ENCODE measurements at regions not wholly inside any gene's neighbourhood (a gene's known extent, or its start where the extent isn't known, plus 50 kb on each side); places are given as distances from the start of the nearest gene placed in this dataset.
"Not testable (repeated sequence)": the region's sequence is repeated elsewhere in the genome, so short reads cannot be mapped to it uniquely, and the experiment has no call there.

DNA sequence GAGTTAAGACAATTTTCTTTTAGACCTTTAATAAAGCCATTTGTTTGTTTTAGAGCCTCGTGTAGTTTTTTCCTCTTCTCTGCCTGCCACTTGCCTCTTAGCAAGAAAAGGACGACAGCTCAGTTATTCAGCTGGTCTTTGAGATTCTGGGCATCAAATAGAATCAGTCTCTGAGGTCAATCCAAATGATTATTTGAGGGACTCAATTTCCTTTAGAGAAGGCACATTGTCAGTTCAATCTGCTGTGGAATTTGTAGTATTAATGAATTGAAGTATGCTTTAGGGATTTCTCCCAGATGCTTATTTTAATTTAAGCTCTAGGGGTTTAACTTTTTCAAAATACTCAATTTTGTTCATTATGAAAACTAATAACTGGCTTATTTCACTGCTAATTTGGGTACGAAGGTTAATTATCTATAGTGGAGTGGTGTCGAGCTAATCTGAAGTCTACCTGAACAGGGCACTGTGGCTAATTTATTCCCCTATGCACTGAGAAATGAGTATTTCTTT, 841.2 kb upstream of the AUTS2 start:
- DNase-seq (ENCODE audit: low spot score) = no peak

DNA sequence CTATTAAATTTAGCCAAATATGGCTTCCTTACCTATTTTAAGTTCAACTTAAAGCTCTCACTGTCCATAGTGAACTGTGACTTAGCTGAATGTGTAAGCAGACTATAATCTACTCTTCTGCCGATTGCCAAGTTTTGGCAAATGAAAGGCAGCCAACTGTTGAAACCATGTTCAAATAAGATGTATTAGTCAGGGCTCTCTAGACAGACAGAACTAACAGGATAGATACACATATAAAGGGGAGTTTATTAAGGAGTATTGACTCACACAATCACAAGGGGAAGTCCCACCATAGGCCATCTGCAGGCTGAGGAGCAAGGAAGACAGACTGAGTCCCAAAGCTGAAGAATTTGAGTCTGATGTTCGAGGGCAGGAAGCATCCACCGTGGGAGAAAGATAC, 837.7 kb upstream of the AUTS2 start:
- DNase-seq (ENCODE audit: low spot score) = no peak

DNA sequence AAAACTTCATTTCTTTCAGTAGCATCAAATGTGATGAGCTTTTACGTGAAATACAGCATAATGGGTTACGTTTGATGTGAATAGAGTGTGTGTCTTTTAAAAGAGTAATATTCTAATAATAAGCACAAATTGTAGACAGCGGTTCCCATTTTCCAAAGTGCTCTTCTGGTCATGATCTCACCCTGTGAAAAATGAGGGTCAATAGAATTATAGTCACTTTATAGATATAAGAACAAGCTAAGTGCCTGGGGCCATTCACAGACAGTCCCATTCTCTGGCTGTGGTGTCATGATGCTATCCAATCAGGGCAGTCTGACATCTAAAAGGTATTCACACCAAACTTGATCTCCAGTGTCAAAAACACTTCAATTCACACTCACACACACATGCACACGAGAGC, 830.8 kb upstream of the AUTS2 start:
- no peak for DNase-seq (ENCODE audit: low spot score)

DNA sequence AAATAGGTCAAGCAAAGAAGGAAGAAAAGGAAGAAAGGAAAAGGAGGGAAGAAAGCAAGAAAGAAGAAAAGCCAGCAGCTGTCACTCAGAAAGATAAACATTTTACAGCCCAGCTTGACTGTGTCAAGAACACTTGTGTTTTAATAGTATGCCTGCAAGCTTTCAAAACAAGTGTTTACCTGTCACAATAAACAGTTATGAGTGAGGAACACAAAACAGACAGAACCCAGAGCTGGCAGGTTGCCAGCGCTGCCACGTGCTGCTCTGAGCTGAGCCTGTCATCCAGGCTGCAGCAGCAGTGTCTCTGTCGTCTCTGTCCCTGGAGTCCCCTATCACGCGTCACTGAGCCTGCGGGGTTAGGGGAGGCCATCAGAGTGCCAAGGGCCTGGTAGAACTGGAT, 827.6 kb upstream of the AUTS2 start:
- peak; percentile 21 for DNase-seq (ENCODE audit: low spot score)

DNA sequence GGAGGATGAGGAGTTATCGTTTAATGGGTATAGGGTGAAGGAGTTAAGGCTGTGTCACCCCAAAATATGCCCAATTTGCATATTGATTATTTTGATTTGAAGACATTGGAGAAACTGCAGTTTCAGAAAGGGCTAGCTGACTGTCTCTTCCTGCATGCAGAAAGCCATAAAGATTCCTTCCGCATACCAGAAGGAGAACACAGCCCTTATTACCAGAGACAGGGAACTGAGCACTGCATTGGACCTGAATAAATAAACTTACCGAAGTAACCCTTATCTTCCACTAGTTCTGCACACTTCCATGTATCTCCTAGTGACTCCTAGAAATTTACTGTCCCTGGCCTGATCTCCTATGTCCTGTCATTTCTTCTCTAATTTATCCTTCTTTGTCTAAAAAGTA, 821.9 kb upstream of the AUTS2 start:
- peak; percentile 25 for DNase-seq (ENCODE audit: low spot score)

DNA sequence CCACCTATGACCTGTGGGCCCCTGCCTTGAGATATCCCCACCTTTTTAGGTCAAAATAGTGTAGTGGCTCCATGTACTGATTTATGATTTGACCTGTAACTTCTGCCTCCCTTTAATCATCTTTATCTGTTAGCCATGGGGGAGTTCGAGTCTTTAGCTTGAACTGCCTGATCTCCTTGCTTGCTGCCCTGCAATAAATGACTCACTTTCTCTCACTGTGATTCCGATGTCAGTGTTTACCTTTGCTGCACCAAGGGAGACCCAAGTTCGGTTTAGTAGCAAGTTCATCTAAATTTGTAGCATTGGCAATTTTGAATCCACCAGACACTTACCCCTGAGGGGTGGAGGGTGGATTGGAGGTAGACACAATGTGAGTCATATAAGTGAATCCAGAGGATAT, 814.6 kb upstream of the AUTS2 start:
- no peak for DNase-seq (ENCODE audit: low spot score)

DNA sequence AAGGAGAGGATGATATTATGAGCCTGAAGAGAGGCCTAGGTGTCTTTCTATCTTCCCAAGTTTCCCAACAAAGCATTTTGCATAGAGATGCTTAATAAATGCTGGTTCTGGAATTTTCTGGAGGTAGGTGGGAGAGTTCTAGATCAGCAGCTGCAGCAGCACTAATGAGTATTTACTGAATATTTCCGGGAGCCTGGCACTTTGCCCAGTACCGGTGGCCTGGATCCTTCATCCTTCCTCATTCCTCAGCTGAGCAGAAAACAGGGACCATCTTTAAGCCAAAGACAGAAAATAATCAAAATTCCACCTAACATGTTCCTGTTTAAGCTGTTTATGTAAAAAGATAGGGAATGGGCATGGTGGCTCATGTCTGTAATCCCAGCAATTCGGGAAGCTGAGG, 813.2 kb upstream of the AUTS2 start:
- DNase-seq (ENCODE audit: low spot score) = peak; percentile 11

DNA sequence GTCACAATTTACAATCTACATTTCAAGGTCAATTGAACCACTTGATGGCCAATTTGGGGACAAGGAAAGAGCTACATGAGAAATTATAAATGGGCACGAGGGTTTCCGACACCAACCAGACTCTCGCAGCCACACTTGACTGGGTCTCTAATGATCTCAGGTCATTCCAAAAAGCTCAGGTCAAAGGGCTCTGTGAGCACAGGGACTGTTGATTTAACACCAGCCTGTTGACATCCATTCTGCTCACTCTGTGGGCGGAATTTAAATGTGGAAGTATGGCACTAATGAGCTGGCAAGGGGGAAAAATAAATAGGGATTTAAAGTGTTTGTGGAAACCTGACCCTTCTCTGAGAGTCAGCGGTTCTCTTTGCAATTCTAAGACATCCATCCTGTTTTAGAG, 810.7 kb upstream of the AUTS2 start:
- DNase-seq (ENCODE audit: low spot score) = no peak

DNA sequence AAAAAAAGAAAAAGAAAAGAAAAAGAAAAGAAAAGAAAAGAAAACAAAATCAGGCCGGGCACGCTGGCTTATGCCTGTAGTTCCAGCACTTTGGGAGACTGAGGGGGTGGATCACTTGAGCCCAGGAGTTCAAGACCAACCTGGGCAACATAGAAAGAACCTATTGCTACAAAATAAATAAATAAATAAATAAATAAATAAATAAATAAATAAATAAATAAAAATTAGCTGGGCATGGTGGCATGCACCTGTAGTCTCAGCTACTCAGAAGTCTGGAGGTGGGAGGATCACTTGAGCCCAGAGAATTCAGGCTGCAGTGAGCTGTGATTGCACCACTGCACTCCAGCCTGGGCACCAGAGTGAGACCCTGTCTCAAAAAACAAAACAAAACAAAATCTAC, 809.7 kb upstream of the AUTS2 start:
- DNase-seq (ENCODE audit: low spot score) = not testable (repeated sequence)

DNA sequence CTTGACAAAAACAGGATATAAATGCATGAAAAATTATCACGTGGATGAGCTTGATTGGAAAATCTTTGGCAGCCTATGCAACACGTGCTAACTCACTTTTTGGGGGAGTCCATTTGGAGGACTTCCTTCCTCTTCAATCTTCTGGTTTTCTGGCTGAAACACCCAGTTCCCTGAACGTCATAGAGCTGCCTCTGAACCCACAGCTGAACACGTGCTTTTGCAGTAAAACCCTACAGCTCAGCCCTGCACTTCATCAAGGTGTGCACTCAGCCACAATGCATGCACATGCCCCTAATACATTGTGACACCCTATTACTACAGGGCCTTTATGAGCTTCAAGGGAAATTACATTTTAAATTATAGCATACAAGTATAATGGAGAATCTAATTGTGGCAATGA, 808.7 kb upstream of the AUTS2 start:
- no peak for DNase-seq (ENCODE audit: low spot score)

DNA sequence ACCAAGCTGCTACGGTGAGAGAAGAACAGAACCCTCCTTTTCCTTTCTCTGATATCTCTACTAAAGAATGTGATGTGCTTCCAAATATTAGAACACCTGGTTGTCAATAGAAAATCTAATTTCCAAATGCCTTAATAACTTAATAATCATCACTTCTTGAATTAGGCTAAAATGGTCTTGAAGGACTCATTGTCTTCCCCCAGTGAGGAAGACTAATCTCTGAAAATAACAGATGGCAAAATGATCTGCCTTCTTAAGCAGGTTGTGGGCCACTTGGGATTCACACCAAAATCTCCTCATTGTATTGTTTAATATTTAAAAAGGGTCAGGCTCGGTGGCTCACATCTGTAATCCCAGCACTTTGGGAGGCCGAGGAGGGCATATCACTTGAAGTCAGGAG, 805.9 kb upstream of the AUTS2 start:
- no peak for DNase-seq (ENCODE audit: low spot score)

DNA sequence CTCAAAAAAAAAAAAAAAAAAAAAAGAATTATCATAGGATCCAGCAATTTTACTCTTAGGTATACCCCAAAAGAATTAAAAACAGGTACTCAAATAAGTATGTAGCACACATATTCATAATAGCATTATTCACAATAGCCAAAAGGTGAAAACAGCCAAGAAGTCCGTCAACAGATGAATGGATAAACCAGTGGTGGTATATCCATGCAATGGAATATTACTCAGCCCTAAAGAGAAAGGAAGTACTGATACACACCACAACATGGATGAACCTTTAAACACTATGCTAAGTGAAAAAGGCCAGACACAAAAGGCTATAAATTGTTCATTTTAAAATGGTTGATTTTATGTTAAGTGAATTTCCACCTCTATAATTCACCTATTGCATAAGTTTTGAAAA, 804.8 kb upstream of the AUTS2 start:
- no peak for DNase-seq (ENCODE audit: low spot score)

DNA sequence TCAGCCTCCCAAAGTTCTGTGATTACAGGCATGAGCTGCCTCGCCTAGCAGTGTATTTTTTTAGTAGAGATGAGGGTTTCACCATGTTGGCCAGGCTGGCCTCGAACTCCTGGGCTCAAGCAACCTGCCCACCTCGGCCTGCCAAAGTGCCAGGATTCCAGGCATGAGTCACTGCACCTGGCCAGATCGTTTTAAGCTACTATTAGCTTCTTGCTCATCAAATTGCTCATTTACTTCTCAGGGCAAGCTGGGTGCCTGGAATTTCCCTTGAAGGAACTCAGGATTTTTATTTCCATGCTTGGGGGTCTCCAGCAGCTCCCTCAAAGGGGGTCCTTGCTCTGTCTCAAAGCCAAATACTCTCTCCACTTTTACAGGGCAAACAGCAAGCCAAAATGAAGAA, 798.0 kb upstream of the AUTS2 start:
- DNase-seq (ENCODE audit: low spot score) = no peak

DNA sequence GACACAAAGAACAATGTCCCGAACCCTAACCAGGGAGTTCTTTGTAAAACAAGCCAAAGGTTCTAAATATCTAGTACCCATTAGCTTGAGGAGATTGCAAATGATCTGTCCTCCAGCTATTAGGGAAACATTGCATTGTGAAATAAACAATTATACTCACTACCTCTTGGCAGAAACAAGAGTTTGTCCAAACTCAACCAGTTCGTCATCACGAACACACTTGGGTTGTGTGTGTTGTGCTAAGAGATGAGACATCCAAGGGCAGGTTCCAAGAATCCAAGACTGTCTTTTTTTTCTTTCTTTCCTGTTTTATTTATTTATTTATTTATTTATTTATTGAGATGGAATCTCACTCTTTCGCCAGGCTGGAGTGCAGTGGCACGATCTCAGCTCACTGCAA, 793.1 kb upstream of the AUTS2 start:
- peak; percentile 20 for DNase-seq (ENCODE audit: low spot score)

DNA sequence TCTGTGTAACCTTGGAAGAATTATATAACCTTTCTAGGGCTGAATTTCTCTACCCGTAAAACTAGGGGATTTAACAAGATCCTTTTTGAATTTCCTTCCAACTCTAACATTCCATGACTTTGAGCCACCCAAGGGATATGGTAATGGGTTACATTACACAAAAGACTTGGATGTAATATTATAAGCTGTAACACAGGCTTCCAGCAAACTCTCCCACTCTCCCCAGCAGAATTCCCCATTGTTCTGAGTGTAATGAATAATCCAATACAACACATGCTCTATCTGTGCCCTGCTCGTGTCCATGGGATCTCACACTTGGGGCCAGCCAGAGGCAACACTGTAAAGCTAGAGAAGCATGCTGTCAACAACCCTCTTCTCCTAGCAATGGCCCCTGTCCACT, 790.6 kb upstream of the AUTS2 start:
- DNase-seq (ENCODE audit: low spot score) = no peak

DNA sequence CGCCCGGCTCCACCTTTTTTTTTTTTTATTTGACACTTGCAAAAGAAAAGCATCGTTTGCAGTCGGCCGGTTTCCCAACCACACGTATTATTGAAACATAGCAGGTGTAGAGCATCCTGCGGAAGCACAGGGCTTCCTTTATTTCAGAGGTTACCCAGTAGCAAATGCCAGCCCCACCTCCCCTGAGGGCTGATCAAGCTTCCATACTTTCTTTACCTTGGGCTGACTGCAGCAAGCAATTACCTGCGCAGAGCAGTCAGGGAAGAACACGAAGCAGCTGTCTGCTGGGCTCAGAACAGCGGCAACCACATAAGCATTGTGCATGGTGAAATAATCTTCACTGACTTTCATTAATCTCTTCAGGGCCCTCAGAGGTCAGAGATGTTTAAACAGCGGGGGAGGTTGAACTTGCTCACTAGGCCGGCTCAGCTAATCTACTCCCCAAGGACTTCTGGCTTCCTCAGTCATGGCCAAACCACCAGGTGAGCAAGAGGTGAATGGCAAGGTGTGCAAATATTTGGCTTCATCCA, 784.7 kb upstream of the AUTS2 start:
- no peak for DNase-seq (ENCODE audit: low spot score)

DNA sequence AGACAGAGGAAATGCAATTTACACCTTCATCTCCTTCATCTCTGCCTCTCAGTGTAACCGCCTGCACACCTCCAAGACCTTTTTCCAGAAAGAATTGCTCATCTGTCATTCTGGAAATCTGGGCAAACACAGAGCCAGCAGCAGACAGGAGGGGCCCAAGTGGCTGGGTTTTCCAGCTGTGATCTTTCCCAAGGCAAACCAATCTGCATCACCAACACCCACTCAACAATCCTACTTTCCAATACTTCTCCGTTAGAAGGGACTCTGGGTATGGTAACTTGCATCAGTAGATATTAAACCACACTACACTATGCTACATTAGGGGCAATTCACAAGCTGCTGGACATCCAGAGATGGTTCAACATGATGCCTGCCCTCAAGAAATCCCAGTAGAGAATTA, 781.8 kb upstream of the AUTS2 start:
- DNase-seq (ENCODE audit: low spot score) = no peak

DNA sequence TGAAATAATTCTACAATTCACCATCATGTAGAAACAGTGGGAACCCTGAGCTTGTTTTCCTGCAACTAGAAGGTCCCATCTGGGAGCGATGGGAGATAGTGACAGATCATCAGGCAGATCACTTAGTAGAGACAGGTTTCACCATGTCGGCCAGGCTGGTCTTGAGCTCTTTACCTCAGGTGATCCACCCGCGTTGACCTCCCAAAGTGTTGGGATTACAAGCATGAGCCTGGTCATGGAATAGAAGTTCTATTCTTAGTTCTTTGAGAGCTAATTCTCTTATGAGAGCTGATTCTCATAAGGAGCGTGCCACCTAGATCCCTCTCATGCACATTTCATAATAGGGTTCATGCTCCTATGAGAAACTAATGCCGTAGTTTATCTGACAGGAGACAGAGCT, 778.0 kb upstream of the AUTS2 start:
- no peak for DNase-seq (ENCODE audit: low spot score)

DNA sequence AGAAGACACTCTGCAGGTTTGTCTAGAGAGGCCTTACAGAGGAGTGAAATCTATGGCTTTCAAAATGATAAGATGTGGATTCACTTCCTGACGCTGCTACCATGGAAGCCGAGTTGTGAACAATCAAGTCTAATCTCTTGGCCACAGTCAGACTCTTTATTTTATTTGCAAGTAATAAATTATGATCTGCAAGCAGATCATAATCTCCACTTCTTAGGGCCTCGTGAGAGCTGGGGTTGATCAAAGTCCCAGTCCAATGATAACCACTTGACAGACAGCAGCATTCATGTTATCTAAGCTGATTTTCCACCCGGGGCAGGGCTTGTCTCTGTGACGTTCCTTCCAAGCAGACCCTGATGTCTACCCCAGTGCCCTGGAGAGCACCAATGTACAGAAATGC, 776.4 kb upstream of the AUTS2 start:
- no peak for DNase-seq (ENCODE audit: low spot score)

DNA sequence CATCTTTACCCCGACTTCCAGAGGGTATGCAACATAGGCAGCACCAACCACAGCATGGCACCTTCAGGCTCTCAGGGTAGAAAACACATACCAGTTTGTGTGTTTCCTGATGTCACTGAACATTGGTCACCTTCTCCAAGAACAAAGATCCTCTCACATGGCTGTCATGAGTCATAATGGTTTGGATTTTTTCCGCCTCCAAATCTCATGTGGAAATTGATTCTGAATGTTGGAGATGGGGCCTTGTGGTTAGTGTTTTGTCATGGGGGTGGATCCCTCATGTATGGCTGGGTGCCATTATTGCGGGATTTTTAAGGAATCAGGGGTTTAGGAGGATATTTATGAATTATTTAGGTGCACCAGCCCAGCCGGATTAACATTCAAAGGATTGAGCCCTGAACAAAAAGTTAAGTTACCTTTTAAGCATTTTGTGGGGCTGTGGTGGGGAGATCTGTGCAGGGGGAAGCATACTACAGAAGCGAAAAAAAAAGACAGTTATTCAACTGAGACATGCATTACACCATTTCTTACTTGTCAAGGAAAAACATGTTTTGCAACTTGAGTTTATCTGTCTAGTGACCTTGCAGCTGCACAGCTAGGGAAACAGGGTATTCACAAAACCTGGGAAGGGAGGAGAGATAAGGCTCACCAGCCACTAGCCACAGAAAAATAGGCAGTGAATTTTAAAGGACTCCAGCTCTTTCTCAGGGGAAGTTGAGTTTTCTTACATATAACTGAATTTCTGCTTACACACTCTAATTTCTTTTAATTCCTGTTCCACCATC, 774.1 kb upstream of the AUTS2 start:
- no peak for DNase-seq (ENCODE audit: low spot score)

DNA sequence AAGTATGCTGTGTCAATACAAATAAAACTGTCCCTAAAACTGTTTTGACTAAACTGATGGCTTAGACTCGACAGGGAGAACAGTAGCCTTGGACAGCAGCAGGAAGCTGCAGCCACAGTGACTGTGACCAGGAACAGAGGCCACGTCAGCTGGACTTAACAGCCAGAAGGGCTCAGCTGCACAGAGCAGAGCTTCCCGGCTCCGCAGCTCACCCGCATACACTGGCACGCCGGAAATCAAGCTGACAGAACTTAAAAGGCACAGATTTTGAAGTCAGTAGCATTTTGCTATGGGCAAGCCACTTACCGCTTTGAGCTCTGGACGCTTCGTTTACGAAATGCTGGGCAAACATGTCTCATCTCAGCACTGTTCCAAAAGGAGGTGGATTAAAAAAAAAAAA, 769.7 kb upstream of the AUTS2 start:
- no peak for DNase-seq (ENCODE audit: low spot score)

DNA sequence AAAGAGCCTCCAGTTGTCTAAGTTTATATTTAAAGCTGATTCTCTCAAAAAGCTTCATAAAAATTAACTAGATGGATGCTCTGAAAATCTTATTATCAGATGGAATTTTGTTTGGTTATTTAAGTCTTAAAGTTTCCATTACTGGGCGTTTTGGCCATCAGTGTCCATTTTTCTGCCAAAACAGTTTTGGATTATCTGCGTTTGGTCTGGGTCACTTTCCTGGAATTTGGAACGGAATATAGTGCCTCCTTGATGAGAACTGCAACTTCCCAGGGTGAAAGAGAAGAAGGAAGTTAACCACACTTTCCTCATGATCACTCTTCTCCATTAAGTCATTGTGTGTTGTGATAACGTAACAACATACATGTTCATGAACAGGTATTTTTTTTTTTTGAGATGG, 764.9 kb upstream of the AUTS2 start:
- no peak for DNase-seq (ENCODE audit: low spot score)

DNA sequence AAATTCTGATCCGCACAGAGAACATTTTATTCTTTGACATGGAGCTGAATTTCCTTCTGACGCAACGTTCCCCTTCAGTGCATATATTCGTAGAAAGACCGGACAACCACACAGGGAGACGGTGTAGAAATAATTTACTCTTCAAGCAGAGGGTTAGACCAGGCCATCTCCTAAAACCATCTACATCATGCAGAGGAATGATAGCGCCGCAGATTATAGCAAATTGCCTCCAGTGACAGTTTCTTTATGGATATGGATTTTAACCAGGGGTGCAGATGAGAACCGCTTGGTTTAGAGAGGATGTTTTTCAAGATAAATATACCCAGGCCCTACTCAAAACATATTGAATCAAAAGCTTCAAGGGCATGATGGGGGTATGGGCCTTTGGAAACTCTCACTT, 759.3 kb upstream of the AUTS2 start:
- DNase-seq (ENCODE audit: low spot score) = no peak

DNA sequence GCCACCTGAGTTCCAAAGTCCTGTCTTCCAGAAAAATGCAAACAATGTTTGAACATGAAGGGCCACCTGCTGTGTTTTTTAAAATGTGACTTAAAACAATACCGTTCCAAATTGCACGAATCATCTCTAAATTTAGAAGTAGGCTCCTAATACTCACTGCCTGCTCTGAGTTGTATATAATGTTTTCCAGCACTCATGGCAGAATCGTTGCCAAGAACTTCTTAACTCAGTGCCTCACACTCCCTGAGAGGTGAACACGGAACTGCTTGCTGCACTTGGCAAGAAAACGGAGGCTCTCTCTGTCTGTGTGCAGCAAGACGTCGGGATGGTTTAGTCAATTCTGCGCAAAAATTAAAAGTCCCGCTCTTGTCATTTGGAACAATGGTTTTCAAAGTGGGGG, 757.3 kb upstream of the AUTS2 start:
- DNase-seq (ENCODE audit: low spot score) = peak; percentile 29
